ENCODE measurements at regions not wholly inside any gene's neighbourhood (a gene's known extent, or its start where the extent isn't known, plus 50 kb on each side); places are given as distances from the start of the nearest gene placed in this dataset.

DNA sequence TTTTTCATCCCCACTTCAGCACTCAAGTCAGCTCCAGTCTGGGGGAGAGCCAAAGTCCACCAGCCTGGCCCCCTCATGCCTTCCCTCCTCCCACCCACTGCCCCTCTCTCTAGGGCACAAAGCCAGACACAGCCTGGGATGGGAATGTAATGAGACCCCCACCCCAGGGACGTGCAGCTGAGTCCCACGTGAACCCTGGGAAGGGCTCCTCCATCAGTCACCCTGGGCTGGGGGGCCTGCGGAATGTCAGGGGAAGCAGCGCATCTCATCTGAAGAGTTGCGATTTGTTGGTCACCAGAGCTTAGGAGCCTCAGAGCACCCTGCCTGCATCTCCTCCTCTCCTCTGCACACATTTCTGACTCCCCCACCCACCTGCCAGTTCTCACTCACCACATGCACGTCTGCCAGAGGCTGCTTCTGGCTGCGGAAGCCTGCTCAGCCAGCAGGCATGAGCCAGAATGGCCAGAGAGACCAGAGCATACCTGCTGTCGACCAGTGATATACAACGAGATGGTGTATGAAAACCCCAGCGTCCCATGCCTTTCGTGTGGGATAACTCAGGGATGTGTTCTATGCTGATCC is 167.1 kb upstream of the TOP1 start:
- no peak for TF ChIP-seq EGR1 (IDR thresholded peaks at IDR 0.05)
- no peak for TF ChIP-seq TAF1 (IDR thresholded peaks at IDR 0.05; ENCODE audit: low read depth)
- TF ChIP-seq RAD21 (IDR thresholded peaks at IDR 0.05; ENCODE audit: low read depth): no peak
- no peak for TF ChIP-seq CREB1 (IDR thresholded peaks at IDR 0.05; ENCODE audit: low read depth)
- TF ChIP-seq EP300 (IDR thresholded peaks at IDR 0.05; ENCODE audit: borderline replicate concordance): no peak
- TF ChIP-seq YY1 (IDR thresholded peaks at IDR 0.05; ENCODE audit: low read depth): no peak
- TF ChIP-seq ZBTB7A (IDR thresholded peaks at IDR 0.05; ENCODE audit: low read depth): no peak
- TF ChIP-seq, protein P1, sequence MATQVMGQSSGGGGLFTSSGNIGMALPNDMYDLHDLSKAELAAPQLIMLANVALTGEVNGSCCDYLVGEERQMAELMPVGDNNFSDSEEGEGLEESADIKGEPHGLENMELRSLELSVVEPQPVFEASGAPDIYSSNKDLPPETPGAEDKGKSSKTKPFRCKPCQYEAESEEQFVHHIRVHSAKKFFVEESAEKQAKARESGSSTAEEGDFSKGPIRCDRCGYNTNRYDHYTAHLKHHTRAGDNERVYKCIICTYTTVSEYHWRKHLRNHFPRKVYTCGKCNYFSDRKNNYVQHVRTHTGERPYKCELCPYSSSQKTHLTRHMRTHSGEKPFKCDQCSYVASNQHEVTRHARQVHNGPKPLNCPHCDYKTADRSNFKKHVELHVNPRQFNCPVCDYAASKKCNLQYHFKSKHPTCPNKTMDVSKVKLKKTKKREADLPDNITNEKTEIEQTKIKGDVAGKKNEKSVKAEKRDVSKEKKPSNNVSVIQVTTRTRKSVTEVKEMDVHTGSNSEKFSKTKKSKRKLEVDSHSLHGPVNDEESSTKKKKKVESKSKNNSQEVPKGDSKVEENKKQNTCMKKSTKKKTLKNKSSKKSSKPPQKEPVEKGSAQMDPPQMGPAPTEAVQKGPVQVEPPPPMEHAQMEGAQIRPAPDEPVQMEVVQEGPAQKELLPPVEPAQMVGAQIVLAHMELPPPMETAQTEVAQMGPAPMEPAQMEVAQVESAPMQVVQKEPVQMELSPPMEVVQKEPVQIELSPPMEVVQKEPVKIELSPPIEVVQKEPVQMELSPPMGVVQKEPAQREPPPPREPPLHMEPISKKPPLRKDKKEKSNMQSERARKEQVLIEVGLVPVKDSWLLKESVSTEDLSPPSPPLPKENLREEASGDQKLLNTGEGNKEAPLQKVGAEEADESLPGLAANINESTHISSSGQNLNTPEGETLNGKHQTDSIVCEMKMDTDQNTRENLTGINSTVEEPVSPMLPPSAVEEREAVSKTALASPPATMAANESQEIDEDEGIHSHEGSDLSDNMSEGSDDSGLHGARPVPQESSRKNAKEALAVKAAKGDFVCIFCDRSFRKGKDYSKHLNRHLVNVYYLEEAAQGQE (IDR thresholded peaks at IDR 0.05; ENCODE audit: low read depth): no peak
- no peak for TF ChIP-seq CEBPB (IDR thresholded peaks at IDR 0.05)
- TF ChIP-seq, protein P2, sequence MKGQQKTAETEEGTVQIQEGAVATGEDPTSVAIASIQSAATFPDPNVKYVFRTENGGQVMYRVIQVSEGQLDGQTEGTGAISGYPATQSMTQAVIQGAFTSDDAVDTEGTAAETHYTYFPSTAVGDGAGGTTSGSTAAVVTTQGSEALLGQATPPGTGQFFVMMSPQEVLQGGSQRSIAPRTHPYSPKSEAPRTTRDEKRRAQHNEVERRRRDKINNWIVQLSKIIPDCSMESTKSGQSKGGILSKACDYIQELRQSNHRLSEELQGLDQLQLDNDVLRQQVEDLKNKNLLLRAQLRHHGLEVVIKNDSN (IDR thresholded peaks at IDR 0.05): no peak
- TF ChIP-seq NFIC (IDR thresholded peaks at IDR 0.05): no peak
- TF ChIP-seq, protein P3, sequence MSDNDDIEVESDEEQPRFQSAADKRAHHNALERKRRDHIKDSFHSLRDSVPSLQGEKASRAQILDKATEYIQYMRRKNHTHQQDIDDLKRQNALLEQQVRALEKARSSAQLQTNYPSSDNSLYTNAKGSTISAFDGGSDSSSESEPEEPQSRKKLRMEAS (IDR thresholded peaks at IDR 0.05): no peak
- no peak for TF ChIP-seq FOXM1 (IDR thresholded peaks at IDR 0.05; ENCODE audit: borderline replicate concordance, low read depth)

Measured in Ishikawa (cell line).